CD4-positive, alpha-beta memory T cell (primary cell): ENCODE measurements at regions not wholly inside any gene's neighbourhood (a gene's known extent, or its start where the extent isn't known, plus 50 kb on each side); places are given as distances from the start of the nearest gene placed in this dataset.
A peak's percentile ranks its signal among the peaks of the same experiment; 100 is the strongest.

Experiments
- CTCF ChIA-PET: fragments of 350-600 bp; sonication (Branson Sonifier 250); formaldehyde crosslinking; loops from one replicate; lab custom pipeline; 2021; ENCODE audit warnings: inconsistent platforms; ENCODE audit not compliant: partially characterized antibody; lab: Charles Lee
- POLR2A ChIA-PET: fragments of 350-600 bp; sonication (Branson Sonifier 250); formaldehyde crosslinking; loops from one replicate; lab custom pipeline; 2021; ENCODE audit not compliant: partially characterized antibody; lab: Charles Lee
- DNase-seq, 5 donors: peaks; one replicate each; pipeline versions ENCODE4 v3.0.0 to v3.0.0-alpha.2; 2020 to 2022; ENCODE audit warnings: mixed read lengths in 1 of 5
- H3K27ac ChIP-seq: one replicate; pipeline ENCODE4 v1.7.0; 2013; ENCODE audit warnings: low read depth, low read length
- H3K27me3 ChIP-seq: 2 replicates; pipeline ENCODE4 v1.7.0; 2013; ENCODE audit warnings: mild to moderate bottlenecking, low read length, moderate library complexity; ENCODE audit not compliant: insufficient read depth
- H3K36me3 ChIP-seq: 2 replicates; pipeline ENCODE4 v1.7.0; 2013; ENCODE audit warnings: mild to moderate bottlenecking, low read length, moderate library complexity; ENCODE audit not compliant: insufficient read depth
- H3K4me1 ChIP-seq: 2 replicates; pipeline ENCODE4 v1.7.0; 2013; ENCODE audit warnings: mild to moderate bottlenecking, low read length, moderate library complexity; ENCODE audit not compliant: insufficient read depth
- H3K4me3 ChIP-seq, 2 donors: one replicate each; pipeline ENCODE4 v1.7.0; 2013; ENCODE audit warnings: low read length in 2 of 2, mild to moderate bottlenecking in 1 of 2
- H3K9me3 ChIP-seq, 2 donors: one replicate each; pipeline ENCODE4 v1.7.0; 2013; ENCODE audit warnings: low read length in 2 of 2, control low read depth in 1 of 2; ENCODE audit not compliant: control insufficient read depth in 1 of 2
- H3K27ac Mint-ChIP-seq, 7 donors: one replicate each; pipeline ENCODE4 v1.8.0; 2020 to 2021; ENCODE audit warnings: mixed read lengths in 7 of 7, mild to moderate bottlenecking in 6 of 7, inconsistent platforms in 3 of 7, moderate library complexity in 3 of 7
- H3K27me3 Mint-ChIP-seq, 2 donors: one replicate each; pipeline ENCODE4 v1.8.0; 2020 to 2021; ENCODE audit warnings: mixed read lengths in 2 of 2
- H3K36me3 Mint-ChIP-seq, 2 donors: one replicate each; pipeline ENCODE4 v1.8.0; 2020 to 2021; ENCODE audit warnings: mixed read lengths in 2 of 2, inconsistent platforms in 1 of 2, mild to moderate bottlenecking in 1 of 2
- H3K4me1 Mint-ChIP-seq, 4 donors: one replicate each; pipeline ENCODE4 v1.8.0; 2020 to 2021; ENCODE audit warnings: mixed read lengths in 4 of 4, mild to moderate bottlenecking in 1 of 4
- H3K4me3 Mint-ChIP-seq, 8 donors: one replicate each; pipeline ENCODE4 v1.8.0; 2020 to 2021; ENCODE audit warnings: mixed read lengths in 8 of 8, mild to moderate bottlenecking in 7 of 8, moderate library complexity in 6 of 8, inconsistent platforms in 3 of 8
- H3K9me3 Mint-ChIP-seq, 8 donors: one replicate each; pipeline ENCODE4 v1.8.0; 2020 to 2021; ENCODE audit warnings: mixed read lengths in 8 of 8, mild to moderate bottlenecking in 5 of 8, inconsistent platforms in 3 of 8, moderate library complexity in 1 of 8
- intact Hi-C: fragments of 100-400 bp; cut with micrococcal nuclease; formaldehyde crosslinking; loops from one replicate; pipeline ENCODE4 v1.15.1; 2023

- H3K36me3 Mint-ChIP-seq = no peaks in the 10 kb centered on the region
- no peak overlapping the region for H3K4me3 Mint-ChIP-seq
- peaks cover 4 to 9% of the 10 kb centered on the region in 2 donors for H3K27me3 Mint-ChIP-seq
- no peak overlapping the region for H3K27ac Mint-ChIP-seq
- intact Hi-C loops = no loop called here
- Histone ChIP-seq H3K27me3 (no peaks in the 10 kb centered on the region), H3K9me3 (no peaks in the 10 kb centered on the region), H3K36me3 (no peaks in the 10 kb centered on the region), H3K4me1 (peaks cover under 1% of the 10 kb centered on the region), H3K4me3 (no peak overlapping the region), H3K27ac (no peak overlapping the region)
- ChIA-PET POLR2A (no interaction called here), CTCF (no interaction called here)
- peaks cover under 1 to 2% (median 2%) of the 10 kb centered on the region in 4 donors for H3K4me1 Mint-ChIP-seq
- H3K9me3 Mint-ChIP-seq = peaks cover 0 to 5% (median 2%) of the 10 kb centered on the region in 8 donors
- no peak for DNase-seq
Measured at GRCh38 chr10:9357471-9357870, 1303.0 kb downstream of the GATA3 start.

GRCh38 chr10:9362721-9363120 is 1308.2 kb downstream of the GATA3 start:
- H3K4me1 Mint-ChIP-seq = peaks cover 8 to 15% (median 12%) of the 10 kb centered on the region in 4 donors
- ChIA-PET POLR2A (no interaction called here), CTCF (no interaction called here)
- peaks cover 8% of the 10 kb centered on the region for H3K4me1 ChIP-seq
- no peak overlapping the region for H3K27ac ChIP-seq
- H3K36me3 Mint-ChIP-seq = no peaks in the 10 kb centered on the region
- H3K4me3 ChIP-seq = no peak overlapping the region
- H3K27me3 ChIP-seq = no peaks in the 10 kb centered on the region
- intact Hi-C loops = no loop called here
- peak overlapping the region in 2 of 7 donors; percentile 9 to 72 for H3K27ac Mint-ChIP-seq
- H3K4me3 Mint-ChIP-seq = peak overlapping the region in 2 of 8 donors; percentile 45 to 59
- no peaks in the 10 kb centered on the region for H3K9me3 ChIP-seq
- DNase-seq = no peak
- H3K27me3 Mint-ChIP-seq = peaks cover 2 to 7% of the 10 kb centered on the region in 2 donors
- no peaks in the 10 kb centered on the region for H3K36me3 ChIP-seq
- H3K9me3 Mint-ChIP-seq = peaks cover 0 to 2% (median 0%) of the 10 kb centered on the region in 8 donors

- Histone ChIP-seq H3K27me3 (no peaks in the 10 kb centered on the region), H3K36me3 (no peaks in the 10 kb centered on the region), H3K4me3 (no peak overlapping the region), H3K9me3 (no peaks in the 10 kb centered on the region), H3K27ac (no peak overlapping the region), H3K4me1 (no peaks in the 10 kb centered on the region)
- H3K9me3 Mint-ChIP-seq = peaks cover 0 to 3% (median 0%) of the 10 kb centered on the region in 8 donors
- H3K27me3 Mint-ChIP-seq = peaks cover 14% of the 10 kb centered on the region in 2 donors
- H3K27ac Mint-ChIP-seq = no peak overlapping the region
- no peaks in the 10 kb centered on the region for H3K36me3 Mint-ChIP-seq
- H3K4me3 Mint-ChIP-seq = no peak overlapping the region
- POLR2A ChIA-PET = no interaction called here
- CTCF ChIA-PET = no interaction called here
- H3K4me1 Mint-ChIP-seq = no peaks in the 10 kb centered on the region
- intact Hi-C loops = no loop called here
- DNase-seq = no peak
Measured at GRCh38 chr10:9379183-9379582, 1324.7 kb downstream of the GATA3 start.

GRCh38 chr10:9381733-9382532 is 1327.4 kb downstream of the GATA3 start:
- Mint-ChIP-seq H3K4me1 (no peaks in the 10 kb centered on the region), H3K36me3 (no peaks in the 10 kb centered on the region), H3K27me3 (peaks cover 10 to 14% of the 10 kb centered on the region in 2 donors), H3K9me3 (peaks cover 0 to 3% (median 0%) of the 10 kb centered on the region in 8 donors), H3K27ac (no peak overlapping the region), H3K4me3 (no peak overlapping the region)
- intact Hi-C loops = no loop called here
- DNase-seq = no peak
- Histone ChIP-seq H3K4me3 (no peak overlapping the region), H3K36me3 (no peaks in the 10 kb centered on the region), H3K9me3 (no peaks in the 10 kb centered on the region), H3K27me3 (no peaks in the 10 kb centered on the region), H3K27ac (no peak overlapping the region), H3K4me1 (no peaks in the 10 kb centered on the region)
- ChIA-PET POLR2A (no interaction called here), CTCF (no interaction called here)

- no peak overlapping the region for H3K4me3 ChIP-seq
Measured at GRCh38 chr10:9382533-9382866, 1328.0 kb downstream of the GATA3 start.

GRCh38 chr10:9390516-9390915 is 1336.0 kb downstream of the GATA3 start:
- no peaks in the 10 kb centered on the region for H3K4me1 Mint-ChIP-seq
- H3K4me3 Mint-ChIP-seq = no peak overlapping the region
- POLR2A ChIA-PET = no interaction called here
- H3K27me3 Mint-ChIP-seq = peaks cover 9 to 11% of the 10 kb centered on the region in 2 donors
- H3K9me3 ChIP-seq = no peaks in the 10 kb centered on the region
- no peak overlapping the region for H3K27ac ChIP-seq
- no peaks in the 10 kb centered on the region for H3K27me3 ChIP-seq
- intact Hi-C loops = no loop called here
- DNase-seq = no peak
- CTCF ChIA-PET = no interaction called here
- H3K4me3 ChIP-seq = no peak overlapping the region
- no peak overlapping the region for H3K27ac Mint-ChIP-seq
- H3K36me3 ChIP-seq = no peaks in the 10 kb centered on the region
- peaks cover 0 to 1% (median 0%) of the 10 kb centered on the region in 8 donors for H3K9me3 Mint-ChIP-seq
- H3K36me3 Mint-ChIP-seq = no peaks in the 10 kb centered on the region
- no peaks in the 10 kb centered on the region for H3K4me1 ChIP-seq

More at GRCh38 chr10:9382533-9382866, 1328.0 kb downstream of the GATA3 start:
- no peak overlapping the region for H3K27ac ChIP-seq
- Mint-ChIP-seq H3K27ac (no peak overlapping the region), H3K4me3 (no peak overlapping the region), H3K27me3 (peaks cover 10 to 14% of the 10 kb centered on the region in 2 donors), H3K4me1 (no peaks in the 10 kb centered on the region), H3K36me3 (no peaks in the 10 kb centered on the region), H3K9me3 (peaks cover 0 to 3% (median 0%) of the 10 kb centered on the region in 8 donors)
- DNase-seq = no peak
- H3K4me1 ChIP-seq = no peaks in the 10 kb centered on the region
- ChIA-PET CTCF (no interaction called here), POLR2A (no interaction called here)
- no peaks in the 10 kb centered on the region for H3K36me3 ChIP-seq
- intact Hi-C loops = no loop called here
- H3K9me3 ChIP-seq = no peaks in the 10 kb centered on the region
- no peaks in the 10 kb centered on the region for H3K27me3 ChIP-seq

- no peak overlapping the region for H3K27ac ChIP-seq
- ChIA-PET POLR2A (no interaction called here), CTCF (no interaction called here)
- Mint-ChIP-seq H3K27ac (no peak overlapping the region), H3K4me1 (no peaks in the 10 kb centered on the region), H3K9me3 (peaks cover 0 to 2% (median 0%) of the 10 kb centered on the region in 8 donors), H3K4me3 (no peak overlapping the region), H3K27me3 (peaks cover 6 to 16% of the 10 kb centered on the region in 2 donors), H3K36me3 (no peaks in the 10 kb centered on the region)
- H3K9me3 ChIP-seq = no peaks in the 10 kb centered on the region
- no peaks in the 10 kb centered on the region for H3K36me3 ChIP-seq
- H3K4me3 ChIP-seq = no peak overlapping the region
- no peaks in the 10 kb centered on the region for H3K4me1 ChIP-seq
- H3K27me3 ChIP-seq = no peaks in the 10 kb centered on the region
- intact Hi-C loops = no loop called here
- no peak for DNase-seq
Measured at GRCh38 chr10:9399275-9399983, 1344.9 kb downstream of the GATA3 start.
